DND-41 (cell line): ENCODE measurements at regions not wholly inside any gene's neighbourhood (a gene's known extent, or its start where the extent isn't known, plus 50 kb on each side); places are given as distances from the start of the nearest gene placed in this dataset.

ENCODE experiments used
- ATAC-seq: fragments of 200-7000 bp; cut with Tn5 transposase; 3 replicates; pipeline ENCODE4 v1.9.1; 2021; ENCODE audit warnings: low read depth; ENCODE audit not compliant: insufficient read depth
- DNase-seq: peaks from one replicate; pipeline ENCODE4 v3.0.0-alpha.2; 2020
- H2AFZ ChIP-seq: 2 replicates; pipeline ENCODE4 v1.6.0; 2012; ENCODE audit warnings: low read depth, low read length
- H3K27ac ChIP-seq: 2 replicates; pipeline ENCODE4 v1.5.1; 2012; ENCODE audit warnings: low read length, inconsistent platforms
- H3K27me3 ChIP-seq: fragments of 200-600 bp; sonication (generic); 2 replicates; pipeline ENCODE4 v1.6.0; 2012; ENCODE audit warnings: low read length, mild to moderate bottlenecking, inconsistent platforms; ENCODE audit not compliant: insufficient read depth, poor library complexity
- H3K36me3 ChIP-seq: 2 replicates; pipeline ENCODE4 v1.5.1; 2012; ENCODE audit warnings: low read length, inconsistent platforms; ENCODE audit not compliant: insufficient read depth
- H3K4me1 ChIP-seq: 2 replicates; pipeline ENCODE4 v1.5.1; 2012; ENCODE audit warnings: mild to moderate bottlenecking, low read length; ENCODE audit not compliant: insufficient read depth
- H3K4me2 ChIP-seq: 2 replicates; pipeline ENCODE4 v1.6.0; 2012; ENCODE audit warnings: mild to moderate bottlenecking, moderate library complexity, low read length, inconsistent platforms; ENCODE audit not compliant: insufficient read depth
- H3K4me3 ChIP-seq, 2 experiments: fragments of 200-600 bp in 1 of 2; shearing (Covaris generic) in 1 of 2; 2 replicates each; pipeline ENCODE4 v1.5.1; 2012 to 2016; ENCODE audit warnings: inconsistent platforms in 2 of 2, low read length in 2 of 2, mild to moderate bottlenecking in 2 of 2, low read depth in 1 of 2, moderate library complexity in 1 of 2
- H3K79me2 ChIP-seq: 2 replicates; pipeline ENCODE4 v1.6.0; 2012; ENCODE audit warnings: low read length, inconsistent platforms; ENCODE audit not compliant: insufficient read depth
- H3K9ac ChIP-seq: 2 replicates; pipeline ENCODE4 v1.6.0; 2012; ENCODE audit warnings: low read depth, mild to moderate bottlenecking, inconsistent platforms, low read length, moderate library complexity
- H3K9me3 ChIP-seq: 2 replicates; pipeline ENCODE4 v1.5.1; 2012; ENCODE audit warnings: low read length, moderate library complexity, mild to moderate bottlenecking, inconsistent platforms; ENCODE audit not compliant: insufficient read depth, severe bottlenecking
- H4K20me1 ChIP-seq: 2 replicates; pipeline ENCODE4 v1.6.0; 2012; ENCODE audit warnings: low read length; ENCODE audit not compliant: insufficient read depth
- CTCF ChIP-seq: IDR thresholded peaks from 2 replicates; pipeline ENCODE4 v1.5.1; 2012; ENCODE audit warnings: borderline replicate concordance, low read length, moderate library complexity, mild to moderate bottlenecking; ENCODE audit not compliant: poor library complexity, severe bottlenecking; ENCODE audit errors: extremely low read depth
- EZH2 ChIP-seq: IDR thresholded peaks from 3 replicates; pipeline ENCODE4 v1.6.1; 2012; ENCODE audit warnings: borderline replicate concordance, low read depth, mild to moderate bottlenecking, moderate library complexity, low read length, inconsistent platforms; ENCODE audit not compliant: severe bottlenecking

GRCh38 chr3:72401005-72401545 is 447.2 kb downstream of the SHQ1 start:
- H3K36me3 ChIP-seq = no peaks in the 10 kb centered on the region
- no peak overlapping the region for H2AFZ ChIP-seq
- ATAC-seq = no peak
- peaks cover 96% of the 10 kb centered on the region for H3K79me2 ChIP-seq
- no peak for DNase-seq
- no peaks in the 10 kb centered on the region for H3K4me1 ChIP-seq
- H3K4me3 ChIP-seq = no peak overlapping the region
- TF ChIP-seq EZH2 = no peak
- no peak for TF ChIP-seq CTCF
- no peak overlapping the region for H3K9ac ChIP-seq
- H3K27ac ChIP-seq = no peak overlapping the region
- no peak overlapping the region for H3K4me2 ChIP-seq
- H3K27me3 ChIP-seq = no peaks in the 10 kb centered on the region
- H3K9me3 ChIP-seq = no peaks in the 10 kb centered on the region
- peaks cover 78% of the 10 kb centered on the region for H4K20me1 ChIP-seq

DNA sequence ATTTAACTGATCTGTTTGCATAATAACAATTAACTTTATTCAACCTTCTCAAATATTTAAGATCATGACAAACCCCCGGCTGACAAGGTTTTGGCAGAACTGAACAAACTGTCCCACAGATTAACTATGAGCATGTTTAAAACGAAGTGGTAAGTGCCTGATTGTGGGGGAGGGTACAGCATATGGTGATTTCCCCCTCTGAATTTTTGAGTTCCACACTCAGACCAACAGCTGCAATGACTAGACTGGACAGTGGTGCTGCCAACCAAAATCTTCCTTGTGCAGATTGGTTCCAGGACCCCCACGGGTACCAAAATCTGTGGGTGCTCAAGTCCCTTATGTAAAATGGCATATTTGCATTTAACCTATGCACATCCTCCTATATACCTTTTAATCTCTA is 449.5 kb downstream of the SHQ1 start:
- Histone ChIP-seq H2AFZ (no peak overlapping the region), H3K4me2 (no peak overlapping the region), H3K79me2 (peaks cover 96% of the 10 kb centered on the region), H4K20me1 (peaks cover 86% of the 10 kb centered on the region), H3K9ac (no peak overlapping the region), H3K4me3 (no peak overlapping the region), H3K27ac (no peak overlapping the region), H3K4me1 (no peaks in the 10 kb centered on the region), H3K36me3 (no peaks in the 10 kb centered on the region), H3K27me3 (no peaks in the 10 kb centered on the region), H3K9me3 (no peaks in the 10 kb centered on the region)
- no peak for DNase-seq
- no peak for ATAC-seq
- TF ChIP-seq CTCF = no peak
- TF ChIP-seq EZH2 = no peak

DNA sequence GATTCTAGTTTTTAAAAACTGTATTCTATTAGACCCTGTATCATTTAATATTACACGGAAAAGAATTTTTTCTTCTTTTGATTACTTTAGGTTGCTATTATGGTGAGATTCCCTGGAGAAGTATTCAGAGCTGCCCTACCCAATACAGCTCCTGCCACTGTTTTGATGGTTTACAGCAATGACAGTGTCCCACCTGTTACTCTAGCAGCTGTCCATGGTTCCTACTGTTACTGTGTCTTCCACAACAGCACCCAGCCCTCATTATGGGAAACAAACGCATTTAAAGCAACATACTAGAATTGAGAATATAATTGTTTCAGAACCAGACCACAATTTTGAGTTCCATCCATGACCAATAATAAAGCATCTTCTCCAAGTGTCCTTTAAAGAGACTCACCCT is 450.7 kb downstream of the SHQ1 start:
- peak; percentile 63; the same call in 1 of the 3 replicates for ATAC-seq

More for the DNA sequence above, 450.7 kb downstream of the SHQ1 start:
- H3K27me3 ChIP-seq = no peaks in the 10 kb centered on the region
- no peaks in the 10 kb centered on the region for H3K36me3 ChIP-seq
- peaks cover 97% of the 10 kb centered on the region for H3K79me2 ChIP-seq
- no peak overlapping the region for H2AFZ ChIP-seq
- no peak overlapping the region for H3K4me2 ChIP-seq
- H3K4me1 ChIP-seq = no peaks in the 10 kb centered on the region
- H3K27ac ChIP-seq = no peak overlapping the region
- H3K4me3 ChIP-seq = no peak overlapping the region
- H3K9ac ChIP-seq = no peak overlapping the region
- no peaks in the 10 kb centered on the region for H3K9me3 ChIP-seq
- no peak for DNase-seq
- peaks cover 88% of the 10 kb centered on the region for H4K20me1 ChIP-seq
- TF ChIP-seq CTCF = no peak
- no peak for TF ChIP-seq EZH2
